ENCODE measurements at regions not wholly inside any gene's neighbourhood (a gene's known extent, or its start where the extent isn't known, plus 50 kb on each side); places are given as distances from the start of the nearest gene placed in this dataset.

- DNase-seq: peak; percentile 67 to 81
These were observed 92.0 kb upstream of the MKLN1 start for GRCh38 chr7:131235489-131236317.

GRCh38 chr7:131236318-131236672 is 91.4 kb upstream of the MKLN1 start:
- no peak for DNase-seq

- no peak for DNase-seq
These were observed 89.2 kb upstream of the MKLN1 start for GRCh38 chr7:131238347-131238931.

GRCh38 chr7:131241386-131241785 is 86.3 kb upstream of the MKLN1 start:
- DNase-seq: no peak

- no peak for DNase-seq
These were observed 85.5 kb upstream of the MKLN1 start for GRCh38 chr7:131242123-131242650.

GRCh38 chr7:131244259-131244852 is 83.3 kb upstream of the MKLN1 start:
- peak in 1 of 2 donors; percentile 28 for DNase-seq

GRCh38 chr7:131249003-131249402 is 78.7 kb upstream of the MKLN1 start:
- no peak for DNase-seq

GRCh38 chr7:131249483-131249882 is 78.2 kb upstream of the MKLN1 start:
- DNase-seq: no peak

GRCh38 chr7:131250331-131250730 is 77.3 kb upstream of the MKLN1 start:
- no peak for DNase-seq

- no peak for DNase-seq
These were observed 76.3 kb upstream of the MKLN1 start for GRCh38 chr7:131251371-131251770.

GRCh38 chr7:131252976-131253375 is 74.7 kb upstream of the MKLN1 start:
- no peak for DNase-seq

- no peak for DNase-seq
These were observed 73.5 kb upstream of the MKLN1 start for GRCh38 chr7:131254211-131254610.

GRCh38 chr7:131255242-131255641 is 72.4 kb upstream of the MKLN1 start:
- DNase-seq: no peak

- DNase-seq: no peak
These were observed 66.1 kb upstream of the MKLN1 start for GRCh38 chr7:131261476-131261994.

GRCh38 chr7:131265227-131265626 is 62.4 kb upstream of the MKLN1 start:
- no peak for DNase-seq

- DNase-seq: no peak
These were observed 60.0 kb upstream of the MKLN1 start for GRCh38 chr7:131267631-131268030.

- DNase-seq: no peak
These were observed 58.8 kb upstream of the MKLN1 start for GRCh38 chr7:131268906-131269305.

- no peak for DNase-seq
These were observed 55.6 kb upstream of the MKLN1 start for GRCh38 chr7:131272086-131272485.

GRCh38 chr7:131274986-131275385 is 52.7 kb upstream of the MKLN1 start:
- no peak for DNase-seq

GRCh38 chr7:131276190-131276589 is 51.5 kb upstream of the MKLN1 start:
- no peak for DNase-seq

- no peak for DNase-seq
These were observed 50.9 kb upstream of the MKLN1 start for GRCh38 chr7:131276748-131277147.

Data from stimulated activated CD4-positive, alpha-beta T cell treated with anti-CD3 and anti-CD28 coated beads, Interleukin-2, amount 100 ng/mL, for 24 hours (primary cell).